HG03097 (cell line): ENCODE measurements at regions not wholly inside any gene's neighbourhood (a gene's known extent, or its start where the extent isn't known, plus 50 kb on each side); places are given as distances from the start of the nearest gene placed in this dataset.

Experiments
- ATAC-seq: cut with Tn5 transposase; IDR thresholded peaks from one replicate; pipeline ENCODE4 v1.9.1; 2021; ENCODE audit not compliant: unreplicated experiment, low FRiP score

DNA sequence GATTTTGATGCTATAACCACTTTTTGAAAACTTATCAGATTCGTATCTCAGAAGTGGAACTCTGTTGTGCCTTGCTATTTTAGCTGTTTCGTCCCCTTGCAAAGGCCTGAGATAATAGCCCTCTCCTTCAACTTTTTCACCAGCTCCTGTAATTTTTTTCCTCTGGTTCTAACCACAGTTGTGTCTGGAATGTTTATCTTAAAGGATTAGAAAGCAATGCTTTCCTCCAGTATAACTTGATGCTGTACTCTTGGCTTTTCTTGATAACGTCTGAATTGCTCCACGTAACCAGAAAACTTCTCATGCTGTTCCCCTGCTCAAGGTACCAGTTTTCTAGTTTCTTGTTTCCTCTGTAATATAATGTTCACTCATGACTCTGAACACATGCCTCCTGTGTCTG is 209.4 kb downstream of the DTWD2 start:
- ATAC-seq = no peak

DNA sequence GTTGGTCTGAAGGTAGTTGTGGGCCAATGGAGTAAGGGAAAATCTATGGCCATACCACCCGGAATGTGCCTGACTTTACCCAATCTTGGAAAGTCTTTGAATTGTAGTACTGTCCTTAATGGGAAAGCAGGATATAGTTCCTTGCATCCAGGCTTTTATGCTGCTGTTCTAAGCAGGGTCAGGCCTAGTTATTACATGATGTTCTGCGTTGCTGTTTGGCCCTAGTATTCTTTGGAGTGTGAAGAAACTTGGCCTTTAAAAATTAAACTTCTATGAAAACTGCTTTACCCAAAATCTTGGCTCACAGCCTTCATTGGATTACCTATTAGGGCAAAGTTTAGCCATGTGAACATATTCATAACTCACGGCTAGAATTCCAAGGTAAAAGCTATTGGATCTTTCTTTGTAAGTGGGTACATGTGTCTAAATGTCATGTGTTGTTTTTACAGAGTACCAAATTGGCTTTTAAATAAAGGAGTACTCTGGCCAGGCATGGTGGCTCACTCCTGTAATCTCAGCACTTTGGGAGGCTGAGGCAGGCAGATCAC is 211.1 kb downstream of the DTWD2 start:
- ATAC-seq = no peak

DNA sequence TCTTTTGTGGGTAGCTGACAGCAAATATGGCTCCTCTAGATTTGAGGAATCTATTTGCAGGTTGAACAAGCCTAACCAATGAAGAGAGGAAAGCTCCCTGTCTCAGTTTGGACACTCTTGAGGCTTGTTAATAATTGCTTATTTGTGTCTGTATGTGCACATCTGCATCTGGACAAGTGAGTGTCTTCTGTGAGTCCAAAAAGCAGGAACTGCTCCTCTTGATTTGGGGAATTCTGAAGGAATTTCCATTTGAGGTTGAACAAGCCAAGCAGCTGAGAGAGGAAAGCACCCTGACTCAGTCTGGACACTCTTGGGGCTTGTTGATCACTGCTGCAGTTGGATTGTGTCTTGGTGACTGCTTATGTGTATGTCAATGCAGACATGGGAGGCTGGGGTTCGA is 211.6 kb downstream of the DTWD2 start:
- peak; percentile 71 for ATAC-seq

DNA sequence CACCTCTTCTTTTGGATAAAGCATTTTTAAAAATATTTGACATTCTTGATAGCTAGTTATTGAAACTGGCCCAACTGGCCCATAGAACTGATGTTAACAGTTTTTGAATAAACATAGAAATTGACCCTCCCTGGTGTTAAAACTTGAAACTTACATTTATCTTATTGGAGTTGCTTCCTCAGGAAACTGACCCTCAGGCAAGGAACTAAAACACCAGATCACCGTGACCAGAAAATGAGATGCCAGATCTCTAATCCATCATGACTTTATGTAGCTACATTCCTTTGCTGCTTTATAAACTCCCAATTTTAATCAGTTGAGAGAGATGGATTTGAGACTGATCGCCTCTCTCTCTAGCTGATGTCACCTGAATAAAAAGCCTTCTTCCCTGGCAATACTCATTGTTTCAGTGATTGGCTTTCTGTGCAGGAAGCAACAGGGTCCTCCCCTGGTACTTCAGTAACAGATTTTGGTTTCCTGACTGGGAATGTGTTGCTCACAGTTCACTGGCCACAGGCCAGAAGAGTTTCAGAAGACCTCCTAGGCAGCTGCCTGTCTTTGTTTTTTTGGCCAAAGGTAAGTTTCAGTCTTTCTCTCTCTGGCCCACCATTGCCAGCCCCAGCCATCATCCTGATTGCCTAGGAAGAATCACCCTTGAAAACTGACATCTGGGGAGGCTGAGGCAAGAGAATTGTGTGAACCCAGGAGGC is 212.4 kb downstream of the DTWD2 start:
- peak; percentile 80 for ATAC-seq

DNA sequence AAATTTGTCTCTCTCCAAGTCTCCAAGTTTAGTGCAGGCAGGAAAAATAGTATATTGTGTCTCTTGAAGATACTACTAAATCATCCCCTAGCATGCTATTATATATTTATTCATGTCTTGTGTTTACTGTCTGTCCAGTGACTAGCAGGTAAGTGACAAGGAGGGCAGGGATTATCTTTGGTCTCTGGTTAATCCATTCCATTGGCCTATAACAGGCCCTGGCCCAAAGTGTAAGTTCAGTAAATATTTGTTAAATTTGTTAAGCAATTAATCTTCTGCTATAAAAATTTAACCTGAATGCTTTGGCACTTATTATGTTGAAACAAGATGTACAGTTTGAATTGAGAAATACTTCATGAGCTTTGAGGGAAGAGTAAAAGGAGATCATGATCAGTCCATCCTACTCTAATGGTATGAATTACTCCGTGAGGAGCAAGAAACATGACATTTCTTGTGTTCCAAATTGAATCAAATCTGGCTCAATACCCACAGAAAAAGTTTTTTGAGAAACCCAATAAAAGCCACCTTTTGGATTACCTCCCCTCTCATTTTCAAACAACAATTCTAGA is 219.7 kb downstream of the DTWD2 start:
- ATAC-seq = no peak

DNA sequence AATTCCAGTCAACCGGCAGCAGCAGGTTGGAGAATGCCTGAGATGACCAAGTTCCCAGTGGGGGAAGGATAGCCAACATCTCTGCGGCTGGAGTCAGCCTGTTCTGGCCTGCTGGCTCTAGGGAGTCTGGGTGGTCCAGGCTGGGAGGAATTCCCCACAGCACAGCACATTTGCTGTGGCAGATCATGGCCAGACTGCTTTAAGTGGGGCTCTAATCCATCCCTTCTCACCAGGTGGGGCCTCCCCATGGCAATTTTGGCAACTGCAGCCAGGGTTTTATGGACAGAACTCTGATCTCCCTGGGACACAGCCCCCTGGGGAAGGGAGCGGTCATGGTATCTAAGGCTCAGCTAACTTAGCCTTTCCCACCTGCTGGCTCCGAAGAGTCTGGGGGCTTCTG is 226.1 kb downstream of the DTWD2 start:
- ATAC-seq = no peak

DNA sequence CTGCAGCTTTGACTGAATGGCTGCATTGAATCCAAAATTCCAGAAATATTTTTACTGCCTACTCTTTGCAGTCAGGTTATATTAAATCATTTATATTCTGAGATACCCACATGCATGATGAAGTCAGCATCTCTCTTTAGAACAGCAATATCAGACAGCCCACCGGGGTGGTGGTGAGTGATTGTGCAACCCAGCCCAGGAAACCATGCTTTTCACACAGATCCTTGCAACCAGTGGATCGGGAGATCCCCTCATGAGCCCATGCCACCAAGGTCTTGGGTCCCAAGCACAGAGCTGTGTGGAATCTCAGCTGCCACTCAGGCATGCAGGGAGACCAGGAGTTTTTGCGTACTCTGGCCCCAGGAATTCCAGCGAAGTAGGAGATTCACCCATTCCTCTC is 226.5 kb downstream of the DTWD2 start:
- no peak for ATAC-seq

DNA sequence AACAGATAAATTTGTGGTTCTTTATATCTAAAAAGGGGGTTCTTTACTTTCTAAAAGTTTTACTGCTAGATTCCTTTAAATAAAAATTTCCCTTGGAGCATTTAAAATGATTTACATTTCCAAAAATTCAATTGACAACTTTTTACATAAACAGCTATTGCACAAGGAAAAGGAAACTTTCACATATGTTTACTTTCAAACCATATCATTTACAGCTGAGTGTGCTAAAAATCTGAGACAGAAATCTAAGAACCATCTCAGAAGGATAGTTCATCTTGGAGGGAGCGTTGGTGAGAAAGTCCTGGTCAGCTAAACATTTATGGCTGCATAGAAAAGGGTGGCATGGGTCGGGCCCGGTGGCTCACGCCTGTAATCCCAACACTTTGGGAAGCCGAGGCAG is 235.4 kb downstream of the DTWD2 start:
- ATAC-seq = no peak

DNA sequence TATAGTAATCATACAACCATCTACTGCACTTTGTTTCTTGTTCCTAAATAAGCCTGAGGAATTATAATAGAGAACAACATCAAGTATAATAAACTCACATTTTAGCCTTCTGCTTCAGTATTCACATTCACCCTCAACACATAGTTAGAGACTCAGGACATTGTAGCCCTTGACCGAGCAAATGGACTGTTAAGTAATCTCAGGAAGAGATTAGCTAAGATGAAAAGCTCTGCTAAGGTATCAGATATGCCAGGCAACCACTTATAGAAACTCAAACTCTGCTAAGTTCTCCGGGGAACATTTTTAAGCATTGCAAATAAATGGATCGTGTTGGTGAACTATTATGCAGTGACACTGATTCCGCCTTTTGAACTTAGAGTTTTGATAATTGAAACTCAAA is 252.0 kb downstream of the DTWD2 start:
- no peak for ATAC-seq

DNA sequence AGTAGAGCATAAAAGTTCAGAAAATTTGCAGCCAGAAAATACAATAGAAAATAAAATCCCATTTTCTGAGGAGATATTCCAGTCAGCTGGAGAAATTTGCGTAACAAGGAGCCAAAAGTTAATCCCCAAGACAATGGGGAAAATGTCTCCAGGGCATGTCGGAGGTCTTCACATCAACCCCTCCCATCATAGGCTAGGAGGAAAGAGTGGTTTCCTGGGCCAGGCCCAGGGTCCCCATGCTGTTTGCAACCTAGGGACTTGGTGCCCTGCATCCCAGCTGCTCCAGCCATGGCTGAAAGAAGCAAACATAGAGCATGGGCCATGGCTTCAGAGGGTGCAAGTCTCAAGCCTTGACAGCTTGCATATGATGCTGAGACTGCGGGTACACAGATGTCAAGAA is 255.0 kb downstream of the DTWD2 start:
- ATAC-seq = no peak

DNA sequence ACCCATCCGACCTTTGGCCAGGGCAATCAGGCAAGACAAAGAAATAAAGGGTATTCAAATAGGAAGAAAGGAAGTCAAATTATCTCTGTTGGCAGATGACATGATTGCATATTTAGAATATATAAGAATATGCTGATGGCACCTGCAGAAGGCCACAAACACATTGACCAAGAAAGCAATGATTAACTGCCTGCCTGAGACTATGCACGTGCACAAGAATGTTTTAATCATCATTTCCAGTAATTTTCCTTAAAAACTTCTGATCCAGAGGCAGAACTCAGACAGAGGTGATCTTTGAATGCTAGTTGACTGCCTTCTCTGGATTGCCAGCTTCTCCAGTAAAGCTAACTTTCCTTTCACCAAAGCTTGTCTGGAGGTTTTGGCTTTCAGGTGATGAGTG is 260.2 kb downstream of the DTWD2 start:
- ATAC-seq = no peak

DNA sequence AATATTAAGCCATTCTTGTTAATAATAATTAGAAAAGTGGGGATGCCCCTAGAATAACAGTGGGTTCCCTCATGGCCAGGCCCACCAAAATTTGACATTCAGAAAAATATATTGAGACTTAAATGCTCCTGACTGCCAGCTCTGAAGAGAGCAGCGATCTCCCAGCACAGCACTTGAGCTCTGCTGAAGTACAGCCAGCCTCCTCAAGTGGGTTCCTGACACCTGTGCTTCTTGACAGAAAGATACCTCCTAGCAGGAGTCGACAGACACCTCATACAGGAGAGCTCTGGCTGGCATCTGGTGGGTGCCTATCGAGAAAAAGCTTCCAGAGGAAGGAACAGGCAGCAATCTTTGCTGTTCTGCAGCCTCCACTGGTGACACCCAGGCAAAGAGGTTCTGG is 261.5 kb downstream of the DTWD2 start:
- no peak for ATAC-seq

DNA sequence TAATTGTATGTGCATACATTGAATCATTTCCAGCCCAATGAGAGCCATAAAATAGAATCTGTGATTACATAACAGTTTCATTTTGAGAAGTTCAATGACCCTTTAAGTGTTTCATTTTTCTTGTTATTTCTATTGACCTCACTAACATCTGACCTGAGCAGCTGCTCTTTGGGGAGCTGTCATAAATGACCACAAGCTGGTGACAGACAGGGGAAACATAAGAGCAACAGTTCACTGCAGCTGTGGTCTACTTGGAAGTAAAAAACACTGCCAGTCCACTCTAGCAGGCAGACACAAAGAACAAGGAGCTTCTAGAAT is 265.4 kb downstream of the DTWD2 start:
- peak; percentile 88 for ATAC-seq

DNA sequence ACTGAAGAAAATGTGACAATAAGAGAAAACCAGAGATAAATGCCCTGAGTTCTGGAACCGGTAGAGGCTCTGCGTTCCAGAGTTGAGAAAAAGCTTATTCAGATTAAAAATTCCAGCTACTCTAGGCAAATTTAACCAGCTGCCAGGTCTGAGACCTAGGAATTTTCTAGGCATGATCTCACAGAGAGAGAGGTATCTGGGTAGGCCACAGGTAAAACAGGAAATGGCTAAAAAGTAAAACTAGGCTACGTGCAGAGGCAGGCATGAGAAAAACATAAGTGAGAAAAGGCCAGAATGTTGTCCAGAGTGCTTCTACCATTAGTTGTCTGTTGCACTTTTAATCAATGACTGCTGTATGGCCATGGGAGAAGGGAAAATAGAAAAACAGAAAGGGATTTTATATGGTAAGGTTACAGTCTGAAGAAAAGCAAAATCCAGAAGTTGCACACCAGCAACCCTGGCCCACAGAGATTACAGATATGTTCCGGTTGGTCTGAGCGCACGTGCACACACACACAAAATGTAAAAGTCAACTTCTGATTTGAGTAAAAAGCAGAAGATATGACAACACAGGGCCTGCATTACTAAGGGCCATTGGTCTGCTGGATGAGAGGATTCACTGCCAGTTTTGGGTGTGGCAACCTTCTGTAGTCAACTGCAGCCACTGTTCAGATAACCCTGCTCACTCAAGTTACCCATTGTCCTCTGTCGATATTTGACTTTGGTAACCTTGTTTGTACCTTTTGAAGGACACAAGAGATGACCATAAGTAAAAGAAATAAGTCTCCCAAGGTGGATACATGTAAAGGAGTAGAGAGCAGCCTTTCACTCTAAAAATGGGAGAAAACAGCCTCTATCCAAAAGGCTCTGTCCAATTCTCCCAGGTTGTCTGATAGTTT is 266.0 kb downstream of the DTWD2 start:
- ATAC-seq = peak; percentile 78

DNA sequence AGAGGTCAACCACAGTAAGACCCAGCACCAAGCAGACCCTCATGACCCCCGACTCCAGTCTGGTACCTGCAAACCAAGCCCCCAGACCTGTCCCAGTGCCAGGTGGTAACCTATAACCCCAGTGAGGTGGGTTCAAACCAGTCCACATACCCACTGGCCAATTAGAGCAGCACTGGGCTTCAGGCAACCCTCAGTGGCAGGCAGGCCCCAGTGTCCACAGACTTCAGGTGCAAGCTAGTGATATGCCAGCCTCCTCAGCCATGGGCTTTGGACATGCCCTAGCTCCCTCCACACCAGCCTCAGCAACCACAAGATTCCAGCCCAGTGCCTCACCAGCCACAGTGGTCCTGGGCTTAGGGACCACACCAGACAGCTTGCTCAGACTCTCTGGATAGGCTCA is 276.6 kb downstream of the DTWD2 start:
- no peak for ATAC-seq

DNA sequence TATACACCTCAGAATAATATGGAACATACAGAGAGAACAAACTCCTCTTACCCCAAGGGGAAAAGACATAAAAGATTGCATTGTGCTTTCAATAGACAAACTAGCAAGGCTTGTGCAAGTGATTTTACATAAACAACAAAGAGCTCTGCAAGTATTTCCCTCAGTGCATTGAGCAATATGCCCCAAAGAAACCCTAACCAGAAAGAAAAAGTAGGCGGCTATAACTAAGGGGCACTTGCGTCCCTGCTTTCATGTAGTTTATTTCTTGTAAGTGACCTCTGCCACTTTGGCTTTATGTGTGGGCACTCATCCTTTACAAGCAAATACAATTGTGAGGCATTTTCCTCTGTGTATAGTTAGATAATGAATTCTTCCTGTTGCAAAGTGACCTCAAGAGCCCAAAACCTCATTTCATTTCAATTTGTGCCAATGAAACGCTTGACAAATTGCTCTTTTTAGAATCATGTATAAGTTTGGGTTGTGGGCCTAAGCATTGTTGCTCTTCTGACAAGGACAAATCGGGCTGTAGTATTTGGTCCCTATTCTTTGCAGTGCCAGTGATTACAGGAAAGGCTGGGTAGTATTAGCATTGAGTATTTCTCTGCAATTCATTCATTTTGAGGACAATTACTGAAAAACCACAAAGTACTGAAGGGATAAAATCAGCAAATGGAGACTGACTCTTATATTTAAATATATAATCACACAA is 282.2 kb downstream of the DTWD2 start:
- ATAC-seq = no peak

DNA sequence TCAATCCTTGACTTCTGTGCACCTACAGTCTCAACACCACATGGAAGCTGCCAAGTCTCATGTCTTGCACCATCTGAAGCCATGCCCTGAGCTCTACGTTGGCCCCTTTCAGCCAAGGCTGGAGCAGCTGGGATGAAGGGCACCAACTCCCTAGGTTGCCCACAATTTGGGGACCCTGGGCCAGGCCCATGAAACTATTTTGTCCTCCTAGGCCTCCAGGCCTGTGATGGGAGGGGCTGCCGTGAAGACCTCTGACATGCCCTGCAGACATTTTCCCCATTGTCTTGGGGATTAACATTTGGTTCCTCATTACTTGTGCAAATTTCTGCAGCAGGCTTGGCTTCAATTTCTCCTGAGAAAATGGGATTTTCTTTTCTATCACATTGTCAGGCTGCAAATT is 285.1 kb downstream of the DTWD2 start:
- no peak for ATAC-seq

DNA sequence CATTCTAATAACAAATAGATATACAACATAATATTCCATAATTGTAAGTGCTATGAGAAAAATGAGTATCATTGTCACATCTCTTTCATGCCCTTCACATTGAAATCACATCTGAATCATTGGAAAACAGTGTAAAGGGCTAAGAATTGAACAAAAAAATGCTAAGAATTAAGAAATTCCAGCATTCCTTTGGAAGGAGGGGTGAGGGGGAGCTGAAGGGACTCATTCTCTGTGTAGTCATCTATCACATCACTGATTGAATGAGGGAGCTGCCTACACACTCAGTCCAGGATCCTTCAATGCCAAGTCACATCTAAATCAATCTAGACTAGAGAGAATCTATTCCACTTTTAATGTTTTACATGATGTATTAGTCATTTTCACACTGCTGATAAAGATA is 286.6 kb downstream of the DTWD2 start:
- no peak for ATAC-seq

DNA sequence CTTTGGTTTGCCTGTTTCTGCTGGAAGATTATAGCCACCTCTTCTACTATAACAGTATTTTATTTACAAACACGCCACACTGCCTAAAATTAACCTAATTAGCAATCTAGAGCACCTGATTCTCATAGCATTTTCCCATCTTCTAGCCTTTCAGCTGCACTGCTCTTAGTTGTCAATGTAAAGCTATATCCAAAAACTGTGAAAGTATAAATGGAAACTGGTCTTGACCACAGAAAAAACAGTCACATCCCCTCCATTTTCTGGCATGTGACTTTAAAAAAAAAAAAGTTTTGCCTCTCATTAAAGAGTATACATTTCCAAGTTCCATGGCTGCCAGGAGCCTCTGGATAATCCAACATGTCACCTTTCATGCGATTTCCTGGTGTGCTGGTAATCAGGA is 287.8 kb downstream of the DTWD2 start:
- ATAC-seq = no peak

DNA sequence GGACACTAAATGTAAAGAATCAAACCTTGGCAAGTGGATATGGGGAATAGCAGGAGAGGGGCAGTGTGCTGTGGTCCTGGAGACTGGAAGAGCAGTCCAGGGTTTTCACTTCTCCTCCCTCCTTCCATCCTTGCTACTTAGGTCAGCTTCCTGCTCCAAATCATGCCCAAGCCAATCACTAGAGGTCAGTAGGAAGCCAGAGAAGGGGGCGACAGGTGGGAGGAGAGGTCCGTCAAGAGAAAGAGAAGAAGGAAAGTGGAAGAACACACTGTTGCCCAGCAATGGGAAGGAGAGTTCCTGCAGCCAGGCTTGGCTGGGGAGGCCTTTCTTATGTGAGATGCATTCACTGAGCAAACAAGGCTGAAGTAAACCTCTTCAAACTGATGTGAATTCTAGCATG is 289.6 kb downstream of the DTWD2 start:
- ATAC-seq = no peak

DNA sequence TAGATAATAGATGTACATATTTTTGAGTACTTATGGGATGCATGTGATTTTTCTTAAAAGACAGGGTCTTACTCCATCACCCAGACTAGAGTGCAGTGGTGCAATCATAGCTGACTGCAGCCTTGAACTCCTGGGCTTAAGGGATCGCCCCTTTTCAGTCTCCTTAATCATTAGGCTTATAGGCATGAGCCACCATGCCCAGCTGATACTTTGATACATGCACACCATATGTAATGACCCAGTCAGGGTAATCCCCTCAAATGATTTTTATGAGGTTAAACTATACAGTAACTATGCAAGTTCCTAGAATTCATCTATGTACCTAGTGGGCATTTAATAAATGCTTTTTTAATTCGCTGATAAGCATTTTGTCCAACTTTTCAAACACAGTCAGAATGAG is 292.3 kb downstream of the DTWD2 start:
- no peak for ATAC-seq
